HCEC 1CT (cell line): ENCODE measurements at regions not wholly inside any gene's neighbourhood (a gene's known extent, or its start where the extent isn't known, plus 50 kb on each side); places are given as distances from the start of the nearest gene placed in this dataset.

Experiments
- DNase-seq: peaks from one replicate; pipeline ENCODE4 v3.0.0-alpha.2; 2017

GRCh38 chr10:121282264-121282663 is 316.0 kb downstream of the FGFR2 start:
- no peak for DNase-seq

GRCh38 chr10:121282797-121283515 is 315.3 kb downstream of the FGFR2 start:
- no peak for DNase-seq

GRCh38 chr10:121284936-121285335 is 313.3 kb downstream of the FGFR2 start:
- DNase-seq = no peak

GRCh38 chr10:121285406-121286196 is 312.6 kb downstream of the FGFR2 start:
- no peak for DNase-seq

- DNase-seq = no peak
These were observed 310.2 kb downstream of the FGFR2 start for GRCh38 chr10:121288011-121288410.

- DNase-seq = no peak
These were observed 309.2 kb downstream of the FGFR2 start for GRCh38 chr10:121288864-121289661.

- no peak for DNase-seq
These were observed 308.4 kb downstream of the FGFR2 start for GRCh38 chr10:121289800-121290199.

- DNase-seq = no peak
These were observed 307.6 kb downstream of the FGFR2 start for GRCh38 chr10:121290674-121291073.

GRCh38 chr10:121291376-121291775 is 306.9 kb downstream of the FGFR2 start:
- DNase-seq = no peak

GRCh38 chr10:121291823-121292222 is 306.4 kb downstream of the FGFR2 start:
- DNase-seq = no peak

GRCh38 chr10:121292321-121292720 is 305.9 kb downstream of the FGFR2 start:
- no peak for DNase-seq

- DNase-seq = no peak
These were observed 305.1 kb downstream of the FGFR2 start for GRCh38 chr10:121293110-121293509.

GRCh38 chr10:121294630-121295029 is 303.6 kb downstream of the FGFR2 start:
- DNase-seq = no peak

- no peak for DNase-seq
These were observed 301.9 kb downstream of the FGFR2 start for GRCh38 chr10:121296378-121296777.

GRCh38 chr10:121296881-121297585 is 301.2 kb downstream of the FGFR2 start:
- no peak for DNase-seq

- DNase-seq = no peak
These were observed 297.5 kb downstream of the FGFR2 start for GRCh38 chr10:121300723-121301122.

GRCh38 chr10:121302541-121303180 is 295.6 kb downstream of the FGFR2 start:
- no peak for DNase-seq

- DNase-seq = no peak
These were observed 294.9 kb downstream of the FGFR2 start for GRCh38 chr10:121303287-121303890.

GRCh38 chr10:121305066-121305465 is 293.2 kb downstream of the FGFR2 start:
- DNase-seq = no peak

GRCh38 chr10:121306159-121306673 is 292.0 kb downstream of the FGFR2 start:
- no peak for DNase-seq

- no peak for DNase-seq
These were observed 290.7 kb downstream of the FGFR2 start for GRCh38 chr10:121307411-121307980.
